Keratinocyte (primary cell): ENCODE measurements at regions not wholly inside any gene's neighbourhood (a gene's known extent, or its start where the extent isn't known, plus 50 kb on each side); places are given as distances from the start of the nearest gene placed in this dataset.

Experiments used
- DNase-seq: peaks from one replicate; pipeline ENCODE4 v3.0.0-alpha.2; 2011; ENCODE audit warnings: low read depth, missing footprints, low spot score
- FAIRE-seq: peaks from 2 replicates; lab custom pipeline; 2011; peaks lifted over from hg19 to GRCh38; lab: Jason Lieb, UNC
- H2AFZ ChIP-seq: 2 replicates; pipeline ENCODE4 v1.6.0; 2012; ENCODE audit warnings: low read length, control low read depth, inconsistent platforms; ENCODE audit not compliant: control insufficient read depth
- H3K27ac ChIP-seq: 2 replicates; pipeline ENCODE4 v1.5.1; 2011; ENCODE audit warnings: low read length; ENCODE audit not compliant: control insufficient read depth, insufficient read depth
- H3K27me3 ChIP-seq: 3 replicates; pipeline ENCODE4 v1.6.0; 2011; ENCODE audit warnings: low read length; ENCODE audit not compliant: control insufficient read depth, insufficient read depth; ENCODE audit errors: extremely low read depth
- H3K36me3 ChIP-seq, 2 experiments: 2 replicates in 1 of 2; 3 replicates in 1 of 2; pipeline ENCODE4 v1.5.1; 2011; ENCODE audit warnings: low read length in 2 of 2, mild to moderate bottlenecking in 1 of 2; ENCODE audit not compliant: control insufficient read depth in 2 of 2, insufficient read depth in 2 of 2; ENCODE audit errors: extremely low read depth in 1 of 2
- H3K4me1 ChIP-seq: 3 replicates; pipeline ENCODE4 v1.5.1; 2011; ENCODE audit warnings: low read length; ENCODE audit not compliant: control insufficient read depth, insufficient read depth; ENCODE audit errors: extremely low read depth
- H3K4me2 ChIP-seq: 3 replicates; pipeline ENCODE4 v1.6.0; 2011; ENCODE audit warnings: low read depth, low read length; ENCODE audit not compliant: control insufficient read depth, insufficient read depth; ENCODE audit errors: extremely low read depth
- H3K4me3 ChIP-seq, 3 experiments: fragments of 200-600 bp in 1 of 3; sonication (generic) in 1 of 3; 2 replicates in 2 of 3; 3 replicates in 1 of 3; pipeline ENCODE4 v1.5.1; 2011 to 2016; ENCODE audit warnings: low read length in 3 of 3, mild to moderate bottlenecking in 3 of 3, control low read depth in 2 of 3, inconsistent platforms in 1 of 3, low read depth in 1 of 3, mixed read lengths in 1 of 3, mixed run types in 1 of 3, moderate library complexity in 1 of 3; ENCODE audit not compliant: control insufficient read depth in 2 of 3, insufficient read depth in 2 of 3; ENCODE audit errors: extremely low read depth in 1 of 3
- H3K79me2 ChIP-seq: 2 replicates; pipeline ENCODE4 v1.6.0; 2012; ENCODE audit warnings: low read length; ENCODE audit not compliant: control insufficient read depth, insufficient read depth
- H3K9ac ChIP-seq: 3 replicates; pipeline ENCODE4 v1.6.0; 2011; ENCODE audit warnings: low read length; ENCODE audit not compliant: control insufficient read depth, insufficient read depth; ENCODE audit errors: extremely low read depth
- H3K9me1 ChIP-seq: 3 replicates; pipeline ENCODE4 v1.6.0; 2011; ENCODE audit warnings: low read length; ENCODE audit not compliant: control insufficient read depth, insufficient read depth; ENCODE audit errors: extremely low read depth
- H3K9me3 ChIP-seq: 2 replicates; pipeline ENCODE4 v1.5.1; 2012; ENCODE audit warnings: low read depth, low read length; ENCODE audit not compliant: control insufficient read depth
- H4K20me1 ChIP-seq: 3 replicates; pipeline ENCODE4 v1.6.0; 2011; ENCODE audit warnings: low read length; ENCODE audit not compliant: control insufficient read depth, insufficient read depth; ENCODE audit errors: extremely low read depth
- EZH2 ChIP-seq: IDR thresholded peaks from one replicate; pipeline ENCODE4 v1.6.1; 2012; ENCODE audit warnings: inconsistent platforms, mild to moderate bottlenecking, low read length, moderate library complexity
- dilution Hi-C: fragments of 300-500 bp; cut with MboI; formaldehyde crosslinking; loops from one replicate; pipeline ENCODE4 v1.7.0; 2020; ENCODE audit warnings: low sequenced_read_pairs; ENCODE audit not compliant: extremely low pct_ligation_motif_present
- TF ChIP-seq, protein P1 (sequence below), 3 experiments: IDR thresholded peaks in 1 of 3; conservative IDR thresholded peaks in 1 of 3; optimal IDR thresholded peaks in 1 of 3; 2 replicates in 2 of 3; 3 replicates in 1 of 3; pipeline versions ENCODE3 to v1.5.1; 2011; ENCODE audit warnings: low read length in 3 of 3, mild to moderate bottlenecking in 3 of 3, moderate library complexity in 2 of 3, control low read depth in 1 of 3, inconsistent platforms in 1 of 3; ENCODE audit not compliant: insufficient read depth in 2 of 3; ENCODE audit errors: extremely low read depth in 1 of 3

DNA sequence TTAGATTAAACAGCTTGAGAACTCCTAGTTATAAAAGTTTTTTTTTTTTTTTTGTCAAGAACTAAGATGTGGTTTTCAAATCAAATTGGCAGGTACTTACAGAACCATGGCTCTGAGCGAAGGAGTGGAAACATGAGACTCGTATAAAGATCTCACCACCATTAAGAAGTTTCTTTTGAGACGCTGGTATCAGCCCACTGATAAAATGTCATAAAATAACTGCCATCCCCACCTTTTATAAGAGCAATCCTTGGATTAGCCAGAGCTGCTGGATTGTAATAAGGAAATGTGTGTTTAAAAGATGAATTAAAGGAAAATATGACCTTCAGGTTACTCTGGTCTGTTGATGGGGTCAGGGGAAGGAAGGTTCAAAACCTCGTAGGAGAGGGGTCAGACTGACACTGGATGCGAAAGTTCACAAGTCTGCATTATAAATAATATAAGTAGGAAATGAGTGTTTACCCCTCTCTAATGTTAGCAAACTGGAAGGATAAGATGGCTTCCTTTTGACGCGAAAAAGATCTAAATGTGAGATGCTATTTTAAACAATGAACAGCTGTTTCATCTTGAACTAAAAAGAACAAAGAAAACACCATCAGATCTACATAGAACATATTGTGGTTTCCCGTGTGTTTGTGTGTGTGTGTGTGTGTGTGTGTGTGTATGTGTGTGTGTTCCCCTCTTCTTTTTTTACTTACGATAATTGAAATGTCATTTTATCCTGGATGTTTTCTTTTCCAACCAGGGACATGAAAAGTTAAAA, 386.8 kb upstream of the JAG1 start:
- no peak overlapping the region for H3K4me3 ChIP-seq
- no peaks in the 10 kb centered on the region for H4K20me1 ChIP-seq
- no peak overlapping the region for H3K27ac ChIP-seq
- no peak overlapping the region for H3K4me2 ChIP-seq
- H3K79me2 ChIP-seq, result no peaks in the 10 kb centered on the region
- H3K27me3 ChIP-seq, result no peaks in the 10 kb centered on the region
- no peaks in the 10 kb centered on the region for H3K9me1 ChIP-seq
- H2AFZ ChIP-seq, result no peak overlapping the region
- TF ChIP-seq EZH2, result no peak
- TF ChIP-seq, protein P1, sequence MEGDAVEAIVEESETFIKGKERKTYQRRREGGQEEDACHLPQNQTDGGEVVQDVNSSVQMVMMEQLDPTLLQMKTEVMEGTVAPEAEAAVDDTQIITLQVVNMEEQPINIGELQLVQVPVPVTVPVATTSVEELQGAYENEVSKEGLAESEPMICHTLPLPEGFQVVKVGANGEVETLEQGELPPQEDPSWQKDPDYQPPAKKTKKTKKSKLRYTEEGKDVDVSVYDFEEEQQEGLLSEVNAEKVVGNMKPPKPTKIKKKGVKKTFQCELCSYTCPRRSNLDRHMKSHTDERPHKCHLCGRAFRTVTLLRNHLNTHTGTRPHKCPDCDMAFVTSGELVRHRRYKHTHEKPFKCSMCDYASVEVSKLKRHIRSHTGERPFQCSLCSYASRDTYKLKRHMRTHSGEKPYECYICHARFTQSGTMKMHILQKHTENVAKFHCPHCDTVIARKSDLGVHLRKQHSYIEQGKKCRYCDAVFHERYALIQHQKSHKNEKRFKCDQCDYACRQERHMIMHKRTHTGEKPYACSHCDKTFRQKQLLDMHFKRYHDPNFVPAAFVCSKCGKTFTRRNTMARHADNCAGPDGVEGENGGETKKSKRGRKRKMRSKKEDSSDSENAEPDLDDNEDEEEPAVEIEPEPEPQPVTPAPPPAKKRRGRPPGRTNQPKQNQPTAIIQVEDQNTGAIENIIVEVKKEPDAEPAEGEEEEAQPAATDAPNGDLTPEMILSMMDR (optimal IDR thresholded peaks at IDR 0.05 in 1 of 3, IDR thresholded peaks at IDR 0.05 in 1 of 3, conservative IDR thresholded peaks at IDR 0.05 in 1 of 3; ENCODE audit: extremely low read depth in 1 of 3, insufficient read depth in 2 of 3, low read length in 3 of 3), result no peak
- no peaks in the 10 kb centered on the region for H3K9me3 ChIP-seq
- H3K9ac ChIP-seq, result no peak overlapping the region
- FAIRE-seq (no peak), DNase-seq (no peak)
- dilution Hi-C loops, result no loop called here
- H3K36me3 ChIP-seq, result no peaks in the 10 kb centered on the region
- H3K4me1 ChIP-seq, result no peaks in the 10 kb centered on the region

DNA sequence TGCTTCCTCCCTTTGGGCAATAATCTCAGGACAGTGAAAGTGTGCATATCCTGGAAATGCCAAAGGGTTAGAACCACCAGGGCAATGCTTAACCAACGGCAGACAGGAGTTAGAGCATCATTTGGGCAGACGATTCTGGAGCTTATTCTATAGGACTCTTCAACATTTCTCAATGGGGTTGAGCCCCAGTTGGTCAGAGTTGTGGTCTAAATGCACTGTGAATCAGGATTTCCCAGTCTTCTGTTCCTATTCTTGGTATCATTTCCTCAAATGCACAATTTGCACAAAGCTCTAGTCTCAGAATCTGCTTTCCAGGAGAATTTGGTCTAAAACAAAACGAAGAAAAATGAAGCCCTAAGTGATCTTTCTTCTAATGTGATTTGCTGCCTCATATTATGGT, 389.6 kb upstream of the JAG1 start:
- H3K4me2 ChIP-seq, result no peak overlapping the region
- TF ChIP-seq, protein P1 (optimal IDR thresholded peaks at IDR 0.05 in 1 of 3, IDR thresholded peaks at IDR 0.05 in 1 of 3, conservative IDR thresholded peaks at IDR 0.05 in 1 of 3; ENCODE audit: extremely low read depth in 1 of 3, insufficient read depth in 2 of 3, low read length in 3 of 3), result no peak
- TF ChIP-seq EZH2, result no peak
- H3K9me1 ChIP-seq, result no peaks in the 10 kb centered on the region
- H3K4me1 ChIP-seq, result no peaks in the 10 kb centered on the region
- no peaks in the 10 kb centered on the region for H3K79me2 ChIP-seq
- no peaks in the 10 kb centered on the region for H3K36me3 ChIP-seq
- no peaks in the 10 kb centered on the region for H4K20me1 ChIP-seq
- FAIRE-seq (no peak), DNase-seq (no peak)
- H2AFZ ChIP-seq, result no peak overlapping the region
- dilution Hi-C loops, result no loop called here
- H3K9ac ChIP-seq, result no peak overlapping the region
- H3K4me3 ChIP-seq, result no peak overlapping the region
- H3K27me3 ChIP-seq, result no peaks in the 10 kb centered on the region
- no peak overlapping the region for H3K27ac ChIP-seq
- H3K9me3 ChIP-seq, result no peaks in the 10 kb centered on the region
